Endothelial cell of umbilical vein (primary cell): ENCODE measurements at regions not wholly inside any gene's neighbourhood (a gene's known extent, or its start where the extent isn't known, plus 50 kb on each side); places are given as distances from the start of the nearest gene placed in this dataset.

ENCODE experiments used
- BruUV-seq: library from RNA; stranded (reverse); fragments of 400-500 nt; replicated peaks from 2 replicates; lab custom pipeline; 2021; lab: Mats Ljungman, UMichigan
- CTCF ChIA-PET: fragments of 300-600, 350-600 bp; sonication (Branson Sonifier 250); formaldehyde crosslinking; loops from one replicate; lab custom pipeline; 2021; ENCODE audit warnings: antibody characterized with exemption, inconsistent platforms; lab: Charles Lee
- POLR2A ChIA-PET: fragments of 300-600, 350-600 bp; sonication (Branson Sonifier 250); formaldehyde crosslinking; loops from one replicate; lab custom pipeline; 2021; ENCODE audit warnings: antibody characterized with exemption, inconsistent platforms; lab: Charles Lee
- DNase-seq: peaks from one replicate; pipeline ENCODE4 v3.0.0-alpha.2; 2011; ENCODE audit warnings: low read depth, low spot score
- FAIRE-seq: peaks from 2 replicates; lab custom pipeline; 2011; peaks lifted over from hg19 to GRCh38; lab: Jason Lieb, UNC
- H2AFZ ChIP-seq: 2 replicates; pipeline ENCODE4 v1.6.0; 2012; ENCODE audit warnings: low read depth, low read length, control low read depth, inconsistent platforms
- H3K27ac ChIP-seq: 2 replicates; pipeline ENCODE4 v1.5.1; 2011; ENCODE audit warnings: low read depth, mild to moderate bottlenecking, control low read depth, low read length, moderate library complexity; ENCODE audit not compliant: insufficient read depth
- H3K27me3 ChIP-seq, 2 experiments: 2 replicates each; pipeline versions ENCODE4 v1.6.0 to v1.6.1; 2011; ENCODE audit warnings: low read length in 2 of 2, mixed read lengths in 1 of 2; ENCODE audit not compliant: control insufficient read depth in 2 of 2, insufficient read depth in 2 of 2
- H3K36me3 ChIP-seq, 2 experiments: 2 replicates in 1 of 2; 3 replicates in 1 of 2; pipeline ENCODE4 v1.5.1; 2011; ENCODE audit warnings: low read length in 2 of 2, mild to moderate bottlenecking in 1 of 2, moderate library complexity in 1 of 2; ENCODE audit not compliant: control insufficient read depth in 2 of 2, insufficient read depth in 2 of 2; ENCODE audit errors: extremely low read depth in 1 of 2
- H3K4me1 ChIP-seq: 3 replicates; pipeline ENCODE4 v1.5.1; 2011; ENCODE audit warnings: mild to moderate bottlenecking, low read length; ENCODE audit not compliant: control insufficient read depth, insufficient read depth; ENCODE audit errors: extremely low read depth
- H3K4me2 ChIP-seq: 2 replicates; pipeline ENCODE4 v1.6.1; 2011; ENCODE audit warnings: low read length, control low read depth, mixed read lengths; ENCODE audit not compliant: insufficient read depth
- H3K4me3 ChIP-seq, 3 experiments: fragments of 200-600 bp in 1 of 3; sonication (generic), shearing (Covaris generic) in 1 of 3; replicated peaks in 1 of 3; 2 replicates each; pipeline ENCODE4 v1.5.1; 2011 to 2016; ENCODE audit warnings: control low read depth in 3 of 3, low read length in 3 of 3, mild to moderate bottlenecking in 2 of 3, inconsistent platforms in 1 of 3, low read depth in 1 of 3, moderate library complexity in 1 of 3; ENCODE audit not compliant: insufficient read depth in 1 of 3
- H3K79me2 ChIP-seq: 2 replicates; pipeline ENCODE4 v1.6.0; 2012; ENCODE audit warnings: low read length, inconsistent platforms; ENCODE audit not compliant: control insufficient read depth, insufficient read depth
- H3K9ac ChIP-seq: replicated peaks from 2 replicates; pipeline ENCODE3; 2011; ENCODE audit warnings: low read length, control low read depth; ENCODE audit not compliant: insufficient read depth; ENCODE audit errors: extremely low read depth
- H3K9me1 ChIP-seq: replicated peaks from 3 replicates; pipeline ENCODE4 v1.6.0; 2011; ENCODE audit warnings: mild to moderate bottlenecking, low read length; ENCODE audit not compliant: control insufficient read depth, insufficient read depth; ENCODE audit errors: extremely low read depth
- H3K9me3 ChIP-seq: replicated peaks from 2 replicates; pipeline ENCODE4 v1.5.1; 2012; ENCODE audit warnings: low read length, inconsistent platforms; ENCODE audit not compliant: control insufficient read depth, insufficient read depth
- H4K20me1 ChIP-seq: replicated peaks from 2 replicates; pipeline ENCODE3; 2011; ENCODE audit warnings: mild to moderate bottlenecking, low read length; ENCODE audit not compliant: control insufficient read depth, insufficient read depth; ENCODE audit errors: extremely low read depth
- CTCF ChIP-seq, 2 donors: IDR thresholded peaks; 1 replicate in 1 of 2; 2 replicates in 1 of 2; pipeline ENCODE4 v1.5.1; 2011; ENCODE audit warnings: low read length in 2 of 2, mild to moderate bottlenecking in 2 of 2, moderate library complexity in 2 of 2, control low read depth in 1 of 2, inconsistent platforms in 1 of 2, low read depth in 1 of 2; ENCODE audit not compliant: insufficient read depth in 1 of 2; ENCODE audit errors: extremely low read depth in 1 of 2
- EZH2 ChIP-seq: IDR thresholded peaks from 2 replicates; pipeline ENCODE4 v1.6.1; 2012; ENCODE audit warnings: borderline replicate concordance, low read depth, mild to moderate bottlenecking, moderate library complexity, low read length, inconsistent platforms; ENCODE audit not compliant: severe bottlenecking
- FOS ChIP-seq: IDR thresholded peaks from 2 replicates; pipeline ENCODE4 v1.6.1; 2011; ENCODE audit warnings: mild to moderate bottlenecking, low read length, moderate library complexity, borderline replicate concordance; ENCODE audit not compliant: insufficient read depth
- GATA2 ChIP-seq: IDR thresholded peaks from 2 replicates; pipeline ENCODE4 v1.7.0; 2011; ENCODE audit warnings: low read depth, mild to moderate bottlenecking, moderate library complexity, mixed read lengths, low read length; ENCODE audit not compliant: insufficient read length, insufficient read depth
- JUN ChIP-seq: IDR thresholded peaks from 2 replicates; pipeline ENCODE4 v1.6.1; 2011; ENCODE audit warnings: borderline replicate concordance, low read depth; ENCODE audit not compliant: insufficient read length, insufficient read depth
- MYC ChIP-seq: IDR thresholded peaks from one replicate; pipeline ENCODE4 v1.6.1; 2011; ENCODE audit warnings: mild to moderate bottlenecking, low read depth, low read length
- POLR2A ChIP-seq: IDR thresholded peaks from 2 replicates; pipeline ENCODE4 v1.6.1; 2012; ENCODE audit warnings: low read depth, mild to moderate bottlenecking, control low read depth, low read length
- POLR2AphosphoS5 ChIP-seq: IDR thresholded peaks from 2 replicates; pipeline ENCODE4 v1.6.1; 2012; ENCODE audit warnings: low read depth, mild to moderate bottlenecking, control low read depth, low read length, moderate library complexity; ENCODE audit not compliant: insufficient read depth
- dilution Hi-C: fragments of 300-500 bp; cut with MboI; formaldehyde crosslinking; loops from one replicate; pipeline ENCODE4 v1.15.0; 2019; ENCODE audit warnings: low sequenced_read_pairs; ENCODE audit not compliant: extremely low pct_ligation_motif_present
- intact Hi-C: fragments of 100-400 bp; cut with micrococcal nuclease; formaldehyde crosslinking; loops from one replicate; pipeline ENCODE4 v1.10.0; 2022
- TF ChIP-seq, protein P1 (sequence below): IDR thresholded peaks from 2 replicates; pipeline ENCODE4 v1.6.1; 2011; ENCODE audit not compliant: insufficient read depth, insufficient read length

GRCh38 chr6:135633573-135633972 is 136.0 kb upstream of the AHI1 start:
- no TSS peak for BruUV-seq
- no peaks in the 10 kb centered on the region for H3K36me3 ChIP-seq
- dilution Hi-C loops = no loop called here
- H3K9ac ChIP-seq = no peak overlapping the region
- peaks cover 21% of the 10 kb centered on the region for H3K4me1 ChIP-seq
- H3K4me3 ChIP-seq = no peak overlapping the region
- H3K27ac ChIP-seq = no peak overlapping the region
- DNase-seq (no peak), FAIRE-seq (no peak)
- intact Hi-C loops = loop anchor here (5.0 kb wide), 1 partner anchor 34 kb away; no protein-coding TSS in a partner anchor
- TF ChIP-seq MYC = no peak
- no peak for TF ChIP-seq JUN
- no peak for TF ChIP-seq POLR2A
- no peak for TF ChIP-seq GATA2
- TF ChIP-seq EZH2 = no peak
- no peak for TF ChIP-seq CTCF (IDR thresholded peaks at IDR 0.05; ENCODE audit: extremely low read depth in 1 of 2, insufficient read depth in 1 of 2, low read depth in 1 of 2, low read length in 2 of 2)
- no peak for TF ChIP-seq POLR2AphosphoS5
- TF ChIP-seq, protein P1, sequence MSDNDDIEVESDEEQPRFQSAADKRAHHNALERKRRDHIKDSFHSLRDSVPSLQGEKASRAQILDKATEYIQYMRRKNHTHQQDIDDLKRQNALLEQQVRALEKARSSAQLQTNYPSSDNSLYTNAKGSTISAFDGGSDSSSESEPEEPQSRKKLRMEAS = no peak
- TF ChIP-seq FOS = no peak
- H3K9me3 ChIP-seq = no peaks in the 10 kb centered on the region
- no peak overlapping the region for H2AFZ ChIP-seq
- no peaks in the 10 kb centered on the region for H4K20me1 ChIP-seq
- H3K4me2 ChIP-seq = no peak overlapping the region
- POLR2A ChIA-PET = no interaction called here
- CTCF ChIA-PET = no interaction called here
- H3K9me1 ChIP-seq = no peaks in the 10 kb centered on the region
- no peaks in the 10 kb centered on the region for H3K79me2 ChIP-seq
- H3K27me3 ChIP-seq = no peaks in the 10 kb centered on the region
